Ascending aorta (tissue), 2 donors: ENCODE measurements at regions not wholly inside any gene's neighbourhood (a gene's known extent, or its start where the extent isn't known, plus 50 kb on each side); places are given as distances from the start of the nearest gene placed in this dataset.
"Not testable (repeated sequence)": the region's sequence is repeated elsewhere in the genome, so short reads cannot be mapped to it uniquely, and the experiment has no call there.

Source experiments
- DNase-seq, 2 donors: peaks; one replicate each; pipeline ENCODE4 v3.0.0-alpha.2; 2019; ENCODE audit warnings: low spot score in 2 of 2
- H3K27ac ChIP-seq, 2 donors: fragments of 200-600 bp; sonication (generic); one replicate each; pipeline ENCODE4 v1.5.1; 2016 to 2017; ENCODE audit warnings: mild to moderate bottlenecking in 1 of 2
- H3K27me3 ChIP-seq: fragments of 200-600 bp; sonication (generic); one replicate; pipeline ENCODE4 v1.5.1; 2017
- H3K36me3 ChIP-seq, 2 donors: fragments of 200-600 bp; sonication (generic); one replicate each; pipeline ENCODE4 v1.5.1; 2016
- H3K4me1 ChIP-seq, 2 donors: fragments of 200-600 bp; sonication (generic); one replicate each; pipeline ENCODE4 v1.5.1; 2016 to 2017; ENCODE audit warnings: mild to moderate bottlenecking in 1 of 2
- H3K4me3 ChIP-seq, 2 donors: fragments of 200-600 bp; sonication (generic); one replicate each; pipeline ENCODE4 v1.5.1; 2016 to 2017; ENCODE audit warnings: mild to moderate bottlenecking in 1 of 2
- H3K9me3 ChIP-seq, 2 donors: fragments of 200-600 bp; sonication (generic); one replicate each; pipeline ENCODE4 v1.5.1; 2016
- CTCF ChIP-seq, 3 experiments: fragments of 200-600 bp in 2 of 3; fragments of 450-650 bp in 1 of 3; sonication (generic) in 2 of 3; IDR thresholded peaks; one replicate each; pipeline ENCODE4 v1.5.1; 2016 to 2019; ENCODE audit warnings: antibody characterized with exemption in 3 of 3, mild to moderate bottlenecking in 1 of 3, moderate library complexity in 1 of 3
- intact Hi-C: fragments of 100-400 bp; cut with DNase I; formaldehyde crosslinking; loops from one replicate; pipeline ENCODE4 v1.15.1; 2023

- no peaks in the 10 kb centered on the region for H3K36me3 ChIP-seq
- no peaks in the 10 kb centered on the region for H3K9me3 ChIP-seq
- H3K27ac ChIP-seq: no peak overlapping the region
- TF ChIP-seq CTCF (IDR thresholded peaks at IDR 0.05): no peak
- no peaks in the 10 kb centered on the region for H3K27me3 ChIP-seq
- DNase-seq: no peak
- H3K4me1 ChIP-seq: no peaks in the 10 kb centered on the region
- no peak overlapping the region for H3K4me3 ChIP-seq
- intact Hi-C loops: no loop called here
Observed at GRCh38 chr18:55906536-55906935, 318.5 kb upstream of the TCF4 start.

GRCh38 chr18:55903911-55904310 is 315.9 kb upstream of the TCF4 start:
- intact Hi-C loops: no loop called here
- DNase-seq: no peak
- no peak overlapping the region for H3K4me3 ChIP-seq
- no peak for TF ChIP-seq CTCF (IDR thresholded peaks at IDR 0.05)
- no peaks in the 10 kb centered on the region for H3K27me3 ChIP-seq
- H3K27ac ChIP-seq: no peak overlapping the region
- H3K9me3 ChIP-seq: no peaks in the 10 kb centered on the region
- H3K4me1 ChIP-seq: no peaks in the 10 kb centered on the region
- no peaks in the 10 kb centered on the region for H3K36me3 ChIP-seq

GRCh38 chr18:55900380-55900779 is 312.4 kb upstream of the TCF4 start:
- H3K36me3 ChIP-seq: no peaks in the 10 kb centered on the region
- TF ChIP-seq CTCF (IDR thresholded peaks at IDR 0.05): no peak
- H3K27me3 ChIP-seq: no peaks in the 10 kb centered on the region
- intact Hi-C loops: no loop called here
- no peaks in the 10 kb centered on the region for H3K4me1 ChIP-seq
- no peak overlapping the region for H3K27ac ChIP-seq
- H3K4me3 ChIP-seq: no peak overlapping the region
- H3K9me3 ChIP-seq: no peaks in the 10 kb centered on the region
- DNase-seq: no peak

GRCh38 chr18:55897091-55897689 is 309.2 kb upstream of the TCF4 start:
- no peak for TF ChIP-seq CTCF (IDR thresholded peaks at IDR 0.05)
- DNase-seq: no peak
- Histone ChIP-seq H3K9me3 (no peaks in the 10 kb centered on the region), H3K4me1 (no peaks in the 10 kb centered on the region), H3K4me3 (no peak overlapping the region), H3K27ac (no peak overlapping the region), H3K36me3 (no peaks in the 10 kb centered on the region), H3K27me3 (no peaks in the 10 kb centered on the region)
- intact Hi-C loops: no loop called here

- intact Hi-C loops: no loop called here
- no peak overlapping the region for H3K27ac ChIP-seq
- TF ChIP-seq CTCF (IDR thresholded peaks at IDR 0.05): no peak
- no peaks in the 10 kb centered on the region for H3K36me3 ChIP-seq
- no peaks in the 10 kb centered on the region for H3K4me1 ChIP-seq
- no peak overlapping the region for H3K4me3 ChIP-seq
- H3K27me3 ChIP-seq: no peaks in the 10 kb centered on the region
- no peak for DNase-seq
- no peaks in the 10 kb centered on the region for H3K9me3 ChIP-seq
Observed at GRCh38 chr18:55893948-55894347, 306.0 kb upstream of the TCF4 start.

GRCh38 chr18:55892862-55893813 is 305.1 kb upstream of the TCF4 start:
- intact Hi-C loops, H3K9me3 ChIP-seq, DNase-seq, H3K4me3 ChIP-seq, H3K4me1 ChIP-seq, H3K27ac ChIP-seq, H3K36me3 ChIP-seq, H3K27me3 ChIP-seq: not testable (repeated sequence)
